HG03095 (cell line): ENCODE measurements at regions not wholly inside any gene's neighbourhood (a gene's known extent, or its start where the extent isn't known, plus 50 kb on each side); places are given as distances from the start of the nearest gene placed in this dataset.

Source experiments
- ATAC-seq: cut with Tn5 transposase; IDR thresholded peaks from one replicate; pipeline ENCODE4 v1.9.1; 2021; ENCODE audit warnings: moderate library complexity; ENCODE audit not compliant: unreplicated experiment

DNA sequence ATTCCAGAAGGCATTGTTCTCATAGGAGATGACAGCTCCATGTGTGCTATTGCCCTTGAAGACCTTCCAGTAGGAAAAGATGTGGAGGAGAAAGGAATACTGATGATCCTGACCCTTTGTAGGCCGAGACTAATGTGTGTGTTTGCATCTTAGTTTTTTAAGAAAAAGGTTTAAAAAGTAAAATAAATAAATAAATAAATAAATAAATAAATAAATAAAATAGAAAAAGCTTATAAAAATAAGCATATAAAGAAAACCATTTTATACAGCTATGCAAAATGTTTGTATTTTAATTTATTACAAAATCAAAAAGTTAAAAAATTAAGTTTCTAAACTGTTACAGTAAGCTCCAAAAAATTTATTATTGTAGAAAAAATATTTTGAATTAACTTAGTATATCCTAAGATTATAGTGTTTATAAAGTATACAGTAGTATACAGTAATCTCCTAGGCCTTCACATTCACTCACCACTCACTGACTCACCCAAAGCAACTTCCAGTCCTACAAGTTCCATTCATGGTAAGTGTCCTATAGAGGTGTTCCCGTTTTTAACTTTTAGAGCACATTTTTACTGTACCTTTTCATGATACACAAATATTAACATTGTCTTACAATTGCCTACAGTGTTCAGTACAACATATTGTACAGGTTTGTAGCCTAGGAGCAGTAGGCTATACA lies 435.2 kb upstream of the SEMA3A start:
- no peak for ATAC-seq

DNA sequence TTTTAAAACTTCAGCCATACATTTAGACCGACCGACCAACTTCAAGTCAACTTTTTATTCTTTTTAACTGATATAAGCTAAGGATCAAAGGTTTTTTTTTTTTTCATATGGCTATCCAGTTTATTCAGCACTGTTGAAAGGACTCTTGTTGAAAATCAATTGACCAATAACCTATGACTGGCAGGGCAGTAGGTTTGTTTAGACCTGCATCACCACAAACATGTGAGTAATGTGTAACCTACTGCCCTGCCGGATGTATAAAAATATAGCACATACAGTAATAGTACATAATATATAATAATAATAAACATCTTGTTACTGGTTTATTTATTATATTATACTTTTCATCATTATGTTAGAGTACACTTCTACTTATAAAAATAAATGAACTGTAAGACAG lies 434.6 kb upstream of the SEMA3A start:
- ATAC-seq, result no peak

DNA sequence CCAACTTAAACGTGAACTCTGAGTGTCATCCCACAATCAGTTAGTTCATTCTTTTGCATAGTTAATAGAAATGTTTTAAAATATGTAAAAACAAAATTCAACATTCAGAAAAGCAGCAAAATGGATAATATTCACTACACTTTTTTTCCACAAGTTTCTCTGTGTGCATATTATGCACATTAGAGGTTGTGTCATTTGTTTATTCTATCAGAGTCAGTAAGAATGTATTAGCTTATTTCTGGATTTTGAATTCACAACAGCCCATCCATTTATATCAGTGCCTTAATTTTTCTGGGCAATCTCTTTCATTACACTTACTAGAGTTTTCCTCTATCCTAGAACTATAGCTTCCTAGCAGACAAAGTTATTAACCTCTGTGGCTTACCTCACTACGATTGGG lies 432.7 kb upstream of the SEMA3A start:
- ATAC-seq, result no peak

DNA sequence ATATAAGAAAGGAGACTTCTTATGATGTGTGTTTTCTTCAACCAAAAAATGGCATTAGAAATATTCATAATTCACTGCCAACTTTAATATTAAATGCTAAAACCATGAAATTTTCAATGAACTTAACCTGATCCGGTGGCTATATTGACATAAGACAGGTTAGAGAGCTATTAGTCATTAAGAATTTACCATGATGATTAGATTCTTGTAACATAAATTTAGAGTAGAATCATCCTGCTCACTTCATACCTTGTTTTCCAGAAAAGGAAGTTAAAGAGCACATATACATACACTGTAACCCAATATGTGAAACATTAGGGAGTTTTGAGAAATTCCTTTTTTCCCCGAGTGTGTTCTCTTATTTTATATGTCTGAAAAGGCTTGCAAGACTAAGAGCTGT lies 430.3 kb upstream of the SEMA3A start:
- no peak for ATAC-seq

DNA sequence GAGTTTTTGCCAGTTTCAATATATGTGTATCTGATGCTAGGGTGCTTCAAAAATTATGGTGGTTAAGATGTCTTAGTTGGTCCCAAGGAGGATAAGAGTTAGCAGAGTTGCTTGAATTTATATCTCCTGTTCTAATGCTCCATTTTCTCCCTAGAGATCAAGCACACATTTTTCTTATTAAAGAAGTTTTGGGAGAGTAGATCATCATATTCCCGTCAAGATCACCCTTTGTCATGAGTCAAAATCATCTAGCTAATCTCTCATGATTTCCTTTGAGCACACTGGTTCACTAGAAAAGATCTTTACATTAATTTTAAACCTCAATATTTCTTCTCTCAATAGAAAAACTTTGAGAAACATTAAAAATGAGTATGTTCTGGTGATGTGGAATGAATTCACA lies 429.9 kb upstream of the SEMA3A start:
- ATAC-seq, result no peak

DNA sequence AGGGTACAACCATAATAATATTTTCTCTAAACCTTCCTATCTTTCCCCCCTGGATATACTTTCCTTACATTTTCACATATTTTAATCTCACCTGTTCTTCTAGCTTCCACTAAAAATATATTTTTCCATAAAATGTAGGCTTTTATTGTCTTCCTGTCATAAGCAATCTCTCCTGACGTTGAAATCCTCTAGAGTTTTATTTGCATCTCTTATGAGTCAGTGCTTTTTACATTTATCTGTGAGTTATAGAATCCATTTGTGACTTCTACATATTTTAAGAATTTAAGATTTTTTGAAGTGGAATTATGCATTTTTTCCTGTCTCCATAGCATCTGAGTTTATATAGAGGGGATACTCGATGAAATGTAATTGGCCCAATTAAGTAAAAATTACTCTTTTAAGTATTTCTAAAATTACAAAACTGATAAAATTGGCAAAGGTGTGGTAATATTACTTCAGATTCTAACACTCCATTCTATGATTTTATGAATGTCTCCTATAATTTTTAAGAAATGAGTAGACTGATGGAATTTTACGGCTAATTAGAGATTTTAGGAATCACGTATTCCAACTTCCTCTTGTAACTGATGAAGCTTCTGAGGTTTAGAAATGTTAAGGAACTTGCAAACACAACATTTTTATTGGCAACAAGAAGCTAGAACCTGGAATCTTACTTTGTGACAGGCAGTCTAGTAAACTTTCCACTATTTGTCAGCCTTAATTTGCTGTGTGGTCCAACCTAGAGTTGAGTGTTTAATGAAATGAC lies 422.9 kb upstream of the SEMA3A start:
- no peak for ATAC-seq

DNA sequence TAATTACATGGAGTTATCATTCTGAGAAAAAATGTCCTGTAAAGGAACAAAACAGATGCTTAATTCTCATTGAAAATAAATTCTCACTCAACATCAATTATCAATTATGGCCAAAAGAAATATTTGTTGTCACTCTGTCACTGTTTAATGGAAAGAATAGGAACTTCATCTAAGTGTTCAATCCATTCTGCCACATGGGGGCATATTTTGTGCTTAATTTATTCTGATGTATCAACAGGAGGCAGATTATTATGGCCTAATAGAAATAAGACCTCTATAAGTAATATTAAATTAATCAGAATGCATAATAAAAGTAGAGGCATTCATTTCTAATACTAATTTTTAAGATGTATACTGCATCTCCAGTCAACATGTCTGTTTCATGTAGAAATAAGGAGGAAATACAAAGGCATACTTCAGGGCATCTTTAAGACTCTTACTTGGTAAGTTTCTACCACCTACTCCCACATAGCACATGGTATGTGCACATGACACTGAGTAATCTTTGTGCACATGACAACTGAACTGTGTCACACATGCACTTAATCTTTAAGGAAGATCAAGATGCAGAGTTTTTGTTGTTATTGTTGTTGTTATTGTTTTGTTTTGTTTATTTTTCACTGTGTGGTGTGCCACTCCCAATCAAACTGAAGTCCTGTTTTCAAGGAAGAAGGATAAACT lies 420.4 kb upstream of the SEMA3A start:
- ATAC-seq, result no peak

DNA sequence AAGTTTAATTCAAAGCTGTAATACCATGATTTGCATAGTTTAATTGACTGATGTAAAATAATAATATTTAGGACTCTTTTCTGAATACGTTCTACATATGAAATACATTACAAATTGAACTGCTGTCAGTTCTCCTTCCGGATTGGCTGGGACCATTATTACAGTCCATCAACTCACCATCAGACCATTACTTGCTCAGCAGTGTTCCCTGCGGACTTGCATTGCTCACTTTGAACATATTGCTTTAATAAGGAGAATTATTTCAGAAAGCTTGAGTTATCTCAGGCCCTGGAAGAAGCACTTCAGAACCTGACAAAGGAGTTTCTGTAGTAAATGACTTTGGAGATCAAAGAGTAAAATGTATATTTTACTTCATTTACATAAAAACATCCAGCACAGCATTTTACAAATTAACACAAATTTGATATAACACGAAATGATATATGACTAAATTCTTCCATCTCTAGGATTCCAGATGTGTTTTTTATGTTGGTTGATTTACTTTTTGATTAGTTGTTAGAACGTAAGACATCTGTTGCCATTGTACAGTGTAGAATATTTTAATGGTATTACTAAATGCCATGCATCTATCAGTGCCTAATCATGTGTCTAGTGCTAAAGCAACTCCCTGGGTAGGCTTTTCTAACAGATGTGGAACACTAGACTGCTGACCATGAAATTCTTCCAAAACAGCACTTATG lies 418.5 kb upstream of the SEMA3A start:
- no peak for ATAC-seq

DNA sequence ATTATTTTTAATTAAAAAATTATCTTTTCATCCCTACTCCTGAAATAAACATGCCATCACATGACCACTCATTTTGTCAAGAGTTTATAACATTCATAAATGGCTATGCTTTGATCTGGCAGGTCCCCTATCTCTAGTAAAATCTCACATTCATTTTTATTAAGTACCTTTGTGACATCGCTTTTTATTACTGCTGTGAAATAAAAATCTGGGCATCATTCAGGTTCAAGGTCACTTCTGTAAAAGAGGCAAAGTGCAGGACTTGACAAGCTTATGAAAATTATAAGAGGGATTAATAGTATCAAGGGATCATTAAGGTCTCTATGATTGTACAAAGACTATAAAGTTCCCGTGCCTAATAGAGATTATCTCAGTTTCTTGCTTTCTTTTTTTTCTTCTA lies 416.8 kb upstream of the SEMA3A start:
- ATAC-seq, result no peak

DNA sequence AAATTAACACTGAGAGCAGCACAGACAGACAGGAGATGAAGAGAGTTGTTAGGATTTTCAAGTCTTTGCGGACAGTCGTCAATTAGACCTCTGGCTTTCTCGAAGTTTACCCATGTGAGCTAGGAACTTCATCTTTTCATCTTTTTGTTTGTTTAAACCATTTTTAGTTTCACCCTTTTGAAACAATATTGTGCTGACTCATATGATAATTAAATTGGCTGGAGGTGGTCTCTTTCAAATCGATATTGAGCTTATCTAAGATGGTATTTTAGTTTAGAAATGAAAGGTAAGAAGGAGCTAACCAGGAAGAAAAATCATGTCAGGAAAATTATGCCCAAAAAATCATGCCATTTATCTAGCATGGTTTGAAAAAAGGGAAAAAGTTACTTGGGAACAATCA lies 415.8 kb upstream of the SEMA3A start:
- ATAC-seq, result no peak

DNA sequence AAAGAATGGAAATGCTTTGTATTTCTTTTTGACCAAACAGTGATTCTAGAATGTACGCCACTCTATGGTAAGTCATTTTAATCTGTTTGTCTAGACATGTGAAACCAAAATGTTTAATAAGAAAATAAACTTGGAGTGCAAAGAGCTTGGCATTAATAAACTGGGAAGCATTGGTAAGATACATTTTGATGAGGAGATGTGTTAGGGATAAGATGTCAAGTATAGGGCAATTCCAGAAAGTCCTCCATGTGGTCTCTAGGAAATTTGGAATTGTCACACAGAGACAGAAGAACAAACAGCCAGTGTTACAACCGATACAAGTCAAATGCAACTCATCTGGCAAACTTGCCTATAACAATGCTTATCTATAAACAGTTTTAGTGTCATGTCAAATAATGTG lies 410.7 kb upstream of the SEMA3A start:
- ATAC-seq, result no peak

DNA sequence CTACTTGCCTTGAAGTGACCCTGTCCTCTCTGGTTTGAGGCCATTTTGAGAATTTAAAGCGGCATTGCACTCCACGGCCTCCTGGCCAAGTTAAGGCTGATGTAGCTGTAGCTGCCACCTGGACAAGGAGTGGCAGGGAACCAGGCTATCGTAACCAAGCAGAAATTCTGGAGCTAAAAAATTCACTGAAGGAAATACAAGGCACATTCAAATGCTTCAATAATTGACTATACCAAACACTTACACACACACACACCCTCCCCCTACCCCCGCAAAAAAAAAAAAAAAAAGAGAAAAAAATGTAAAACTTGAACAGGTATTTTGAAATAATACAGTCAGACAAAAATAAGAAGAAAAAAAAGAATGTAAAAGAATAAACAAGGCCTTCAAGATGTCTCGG lies 409.0 kb upstream of the SEMA3A start:
- no peak for ATAC-seq

DNA sequence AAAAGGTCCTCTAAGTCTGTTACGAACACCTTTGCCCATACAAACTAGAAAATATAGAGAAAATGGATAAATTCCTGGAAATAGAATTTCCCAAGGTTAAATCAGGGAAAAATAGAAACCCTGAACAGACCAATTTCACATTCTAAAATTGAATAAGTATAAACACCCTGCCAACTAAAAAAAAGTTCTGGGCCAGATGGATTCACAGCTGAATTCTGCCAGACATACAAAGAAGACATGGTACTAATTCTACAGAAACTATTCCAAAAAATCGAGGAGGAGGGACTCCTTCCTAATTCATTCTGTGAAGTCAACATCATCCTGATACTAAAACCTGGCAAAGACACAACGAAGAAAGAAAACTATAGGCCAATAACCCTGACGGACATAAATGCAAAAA lies 400.4 kb upstream of the SEMA3A start:
- no peak for ATAC-seq

DNA sequence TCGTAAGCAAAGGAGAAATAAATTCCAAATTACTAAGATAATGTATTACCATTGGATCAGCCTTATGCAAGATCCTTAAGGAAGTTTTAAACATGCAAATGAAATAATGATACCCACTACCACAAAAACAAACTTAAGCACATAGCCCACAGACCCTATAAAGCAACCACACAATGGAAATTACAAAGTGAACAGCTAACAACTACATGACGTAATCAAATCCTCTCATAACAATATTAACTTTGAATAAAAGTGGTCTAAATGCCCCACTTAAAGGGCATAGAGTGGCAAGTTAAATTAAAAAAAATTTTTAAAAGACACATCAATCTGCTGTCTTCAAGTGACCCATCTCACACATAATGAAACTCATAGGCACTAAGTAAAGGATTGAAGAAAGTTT lies 397.3 kb upstream of the SEMA3A start:
- no peak for ATAC-seq

DNA sequence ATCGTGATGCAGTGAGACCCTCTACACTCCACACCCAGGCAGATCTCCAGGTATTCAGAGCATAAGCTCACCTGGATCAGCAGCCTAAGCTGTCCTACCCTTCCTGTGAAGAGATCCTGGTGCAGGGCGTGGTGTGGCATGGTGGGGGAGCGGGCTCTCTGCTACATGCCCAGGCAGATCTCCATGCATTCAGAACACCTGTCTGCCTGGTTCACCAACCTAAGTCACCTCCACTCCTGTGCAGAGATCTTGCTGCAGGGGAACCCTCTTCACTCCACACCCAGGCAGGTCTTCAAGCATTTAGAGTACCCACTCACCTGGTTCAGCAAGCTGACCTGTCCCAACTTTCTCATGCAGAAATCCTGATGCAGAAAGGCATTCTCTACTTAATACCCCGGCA lies 394.4 kb upstream of the SEMA3A start:
- ATAC-seq, result no peak

DNA sequence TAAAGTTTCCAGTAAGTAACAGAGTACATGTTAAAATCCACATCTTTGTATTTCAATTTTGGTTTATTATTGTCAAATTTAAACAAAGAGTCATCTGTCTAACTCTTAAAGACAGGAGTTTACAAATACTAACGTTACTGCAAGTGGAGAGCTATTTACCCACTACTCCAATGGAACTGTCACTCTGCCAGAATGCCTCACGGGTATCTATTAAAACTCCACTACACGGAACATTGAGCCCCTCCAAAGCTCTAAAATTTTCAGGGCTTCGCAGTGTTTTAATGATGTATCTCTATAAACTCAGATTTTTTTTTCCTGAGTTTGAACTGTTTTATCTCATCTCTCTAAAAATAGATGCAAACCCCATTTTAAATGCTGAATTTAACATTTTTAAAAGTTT lies 388.7 kb upstream of the SEMA3A start:
- ATAC-seq, result no peak

DNA sequence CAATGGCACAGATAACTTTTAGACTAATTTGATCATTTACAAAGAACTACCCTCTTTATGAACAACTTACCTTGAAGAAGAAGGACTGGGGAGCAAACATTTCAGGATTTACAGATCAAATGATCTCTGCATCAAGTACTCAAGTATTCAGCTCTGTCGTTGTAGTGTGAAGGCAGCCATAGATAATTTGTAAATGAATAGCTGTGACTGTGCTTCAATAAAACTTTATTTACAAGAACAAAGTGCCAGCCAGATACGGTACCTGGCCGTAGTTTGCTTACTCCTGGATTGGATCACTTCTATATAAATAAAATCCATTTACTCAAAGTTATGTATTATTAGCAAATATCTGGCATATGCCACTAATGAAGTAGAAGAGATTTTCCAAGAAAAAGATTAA lies 388.2 kb upstream of the SEMA3A start:
- no peak for ATAC-seq

DNA sequence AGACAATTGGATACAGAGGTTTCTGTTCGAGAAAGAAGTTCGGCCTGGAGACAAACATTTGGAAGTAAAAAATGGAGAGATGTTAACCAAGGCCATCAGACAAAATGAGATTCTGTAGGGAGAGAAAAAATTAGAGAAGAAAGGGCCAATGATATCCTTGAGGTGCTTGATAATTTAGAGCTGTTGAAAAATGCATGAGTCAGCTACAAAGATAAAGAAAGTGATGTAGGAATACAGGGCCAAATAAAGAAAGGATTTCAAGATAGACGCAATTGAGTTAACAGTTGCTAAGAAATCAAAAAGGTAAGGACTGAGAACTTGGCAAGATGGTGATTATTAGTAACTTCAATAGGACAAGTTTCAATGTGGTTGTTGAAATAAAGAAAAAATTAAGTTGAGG lies 384.2 kb upstream of the SEMA3A start:
- ATAC-seq, result no peak

DNA sequence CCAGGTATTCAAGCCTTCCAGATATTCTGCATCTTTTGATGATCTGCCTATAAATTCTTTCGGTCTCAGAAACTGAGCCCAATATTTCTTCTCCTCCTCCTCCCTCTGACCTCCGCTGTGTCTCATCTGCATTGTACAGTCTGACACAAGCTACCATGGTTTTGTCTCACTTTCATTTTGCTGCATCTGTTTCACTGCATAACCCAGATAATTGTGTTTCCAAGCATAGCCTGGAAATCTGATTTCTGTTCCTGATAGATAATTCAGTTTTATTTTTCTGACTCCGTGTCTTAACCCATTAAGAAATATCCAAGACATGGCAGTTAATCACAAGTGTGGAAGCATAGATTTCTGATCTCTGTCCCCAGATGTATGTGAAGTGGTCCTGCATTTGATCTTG lies 374.2 kb upstream of the SEMA3A start:
- ATAC-seq, result no peak

DNA sequence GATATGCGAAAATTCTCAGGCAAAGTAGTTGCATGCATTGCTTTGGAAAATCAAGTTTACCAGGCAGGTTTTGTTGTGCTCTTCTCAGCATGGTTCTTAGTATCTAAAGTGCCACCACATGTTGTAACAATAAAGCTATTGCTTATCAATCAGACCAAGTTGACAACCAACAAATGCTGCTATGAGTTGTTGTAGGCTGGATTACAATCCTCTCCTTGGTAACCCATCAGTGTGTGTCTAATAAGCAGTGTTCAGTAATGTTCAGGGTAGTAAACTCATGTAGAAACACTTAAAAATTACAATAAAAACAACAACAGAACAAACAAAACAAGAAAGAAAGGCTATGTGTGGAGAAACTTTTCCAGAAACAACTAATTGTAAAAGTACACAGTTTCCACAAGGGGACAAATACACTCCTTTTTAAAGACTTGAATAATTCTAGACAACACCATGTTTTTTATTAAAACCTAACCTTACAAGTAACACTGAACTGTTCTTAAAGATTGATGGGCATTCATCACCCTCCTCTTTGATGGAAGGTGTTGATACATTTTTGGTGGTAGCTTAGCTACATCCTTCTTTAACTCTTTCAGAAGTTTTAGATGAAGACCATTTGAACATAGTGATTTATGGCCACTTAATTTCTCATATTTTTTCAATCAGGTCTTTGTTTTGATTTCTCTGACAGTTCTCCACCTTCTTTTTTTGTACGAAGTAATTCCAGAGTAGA lies 370.9 kb upstream of the SEMA3A start:
- no peak for ATAC-seq

DNA sequence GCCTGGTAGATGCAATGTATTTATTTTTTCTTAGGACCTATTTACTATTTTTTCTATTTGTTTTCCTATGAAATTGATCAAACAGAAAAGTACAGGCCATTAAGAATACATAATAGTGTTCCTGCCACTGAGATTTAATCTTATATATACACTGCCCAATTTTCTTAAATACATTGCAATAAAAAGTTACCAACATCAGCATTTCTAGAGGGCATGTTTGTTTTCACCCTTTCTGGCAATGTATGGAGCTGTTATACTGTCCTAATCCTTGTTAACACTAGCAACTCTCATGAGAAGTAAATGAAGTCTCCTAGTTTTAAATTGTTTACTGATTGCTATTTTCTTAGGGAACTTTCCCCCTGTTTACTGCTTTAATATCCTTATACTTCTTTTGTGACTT lies 359.1 kb upstream of the SEMA3A start:
- ATAC-seq, result no peak
